ENCODE measurements at regions not wholly inside any gene's neighbourhood (a gene's known extent, or its start where the extent isn't known, plus 50 kb on each side); places are given as distances from the start of the nearest gene placed in this dataset.
A peak's percentile ranks its signal among the peaks of the same experiment; 100 is the strongest.

GRCh38 chr7:42693722-42694121 lies 218.1 kb downstream of the C7orf25 start:
- DNase-seq (ENCODE audit: low spot score) = no peak
- intact Hi-C loops (cut with DNase I) = no loop called here

DNA sequence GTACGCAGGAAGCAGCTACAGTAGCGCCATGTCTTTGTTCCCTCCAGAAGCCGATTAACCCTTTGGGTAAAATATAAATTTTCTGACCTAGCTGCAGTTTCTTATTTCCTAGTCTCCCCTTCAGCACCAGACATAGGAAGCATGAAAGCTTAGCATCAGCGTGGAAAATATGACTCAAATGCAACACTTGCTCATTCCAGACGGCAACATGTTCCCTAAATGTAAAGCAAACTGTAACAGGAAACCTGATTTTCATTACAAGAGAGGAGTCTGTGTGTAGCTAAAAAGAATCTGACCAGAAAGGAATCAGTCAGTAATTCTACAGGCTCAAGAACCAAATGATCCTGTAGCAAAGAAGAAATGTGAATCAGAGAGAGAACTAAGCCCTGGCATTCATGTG lies 219.2 kb downstream of the C7orf25 start:
- no peak for DNase-seq (ENCODE audit: low spot score)
- intact Hi-C loops (cut with DNase I) = no loop called here
- no peak for ATAC-seq

More at GRCh38 chr7:42693722-42694121, 218.1 kb downstream of the C7orf25 start:
- no peak for ATAC-seq

- DNase-seq (ENCODE audit: low spot score) (no peak), ATAC-seq (peak; percentile 58)
- intact Hi-C loops (cut with DNase I) = no loop called here
Measured at GRCh38 chr7:42690794-42691639, 220.9 kb downstream of the C7orf25 start.

DNA sequence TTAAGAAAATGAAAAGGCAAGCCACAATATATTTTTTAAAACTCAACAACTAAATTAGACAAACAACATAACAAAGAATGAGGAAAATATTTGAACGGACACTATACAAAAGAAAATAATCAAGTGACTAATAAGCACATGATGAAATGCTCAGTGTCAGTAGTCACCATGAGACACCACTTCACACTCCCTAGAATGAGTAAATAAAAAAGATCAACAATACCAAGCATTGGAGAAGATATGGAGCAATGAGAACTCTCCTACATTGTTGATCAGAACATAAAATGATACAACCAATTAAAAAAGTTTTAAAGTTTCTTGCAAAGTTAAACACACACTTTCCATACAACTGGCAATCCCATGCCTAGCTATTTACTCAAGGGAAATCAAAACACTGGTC lies 222.2 kb downstream of the C7orf25 start:
- no peak for DNase-seq (ENCODE audit: low spot score)
- intact Hi-C loops (cut with DNase I) = no loop called here
- no peak for ATAC-seq

DNA sequence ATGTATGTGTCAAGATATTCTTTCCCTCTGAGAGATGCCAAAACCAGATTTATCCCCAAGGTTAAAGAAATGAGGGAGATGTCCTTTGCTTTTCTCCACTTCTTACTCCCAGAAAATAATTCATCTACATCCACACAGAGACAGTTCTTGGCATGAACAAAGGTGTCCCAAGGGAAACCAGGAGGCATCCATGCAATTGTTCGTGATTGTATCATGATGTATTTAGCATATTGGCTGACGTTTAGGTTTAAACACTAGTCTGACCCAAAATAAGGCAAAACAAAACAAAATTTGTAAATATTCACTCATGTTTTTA lies 223.9 kb downstream of the C7orf25 start:
- ATAC-seq (no peak), DNase-seq (ENCODE audit: low spot score) (no peak)
- intact Hi-C loops (cut with DNase I) = no loop called here

DNA sequence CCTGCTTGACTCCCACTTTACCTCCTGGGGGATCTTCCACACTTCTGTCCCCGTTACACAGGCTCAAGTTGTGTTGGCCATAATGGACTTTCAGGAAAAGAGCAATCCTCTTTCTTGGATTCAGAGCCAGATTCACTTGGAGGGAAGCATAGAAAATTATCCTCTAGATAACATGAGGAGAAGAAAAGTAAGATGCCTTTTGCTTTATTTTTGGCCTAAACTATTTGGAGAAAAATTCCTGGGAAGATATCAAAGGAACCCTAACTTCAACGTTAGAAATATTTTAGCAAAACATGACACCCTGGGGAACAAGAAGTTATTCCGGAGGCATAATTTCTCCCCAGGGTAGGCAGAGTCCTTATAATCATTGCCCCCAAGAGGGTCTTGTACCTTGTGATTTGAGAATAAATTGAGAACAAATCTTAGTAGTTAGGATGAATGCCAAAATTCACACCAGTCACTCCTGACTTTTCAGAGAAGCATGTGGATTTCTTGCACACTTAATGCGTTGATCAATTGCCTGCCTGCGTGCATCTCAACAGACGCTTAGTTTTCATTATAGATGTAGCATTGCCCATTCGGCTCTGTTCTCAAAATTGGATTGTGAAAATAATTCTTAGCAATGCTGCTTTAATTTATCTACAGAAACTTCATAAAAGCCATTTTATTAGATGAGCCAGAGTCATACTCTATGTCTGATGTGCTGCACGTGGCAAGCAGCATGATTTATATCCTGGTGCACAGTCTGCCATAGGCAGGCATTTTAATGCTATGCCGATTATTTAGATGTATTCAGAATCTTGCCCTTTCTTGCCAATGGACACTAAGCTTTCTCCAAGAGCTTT lies 224.4 kb downstream of the C7orf25 start:
- DNase-seq (ENCODE audit: low spot score) (no peak), ATAC-seq (no peak)
- intact Hi-C loops (cut with DNase I) = no loop called here

DNA sequence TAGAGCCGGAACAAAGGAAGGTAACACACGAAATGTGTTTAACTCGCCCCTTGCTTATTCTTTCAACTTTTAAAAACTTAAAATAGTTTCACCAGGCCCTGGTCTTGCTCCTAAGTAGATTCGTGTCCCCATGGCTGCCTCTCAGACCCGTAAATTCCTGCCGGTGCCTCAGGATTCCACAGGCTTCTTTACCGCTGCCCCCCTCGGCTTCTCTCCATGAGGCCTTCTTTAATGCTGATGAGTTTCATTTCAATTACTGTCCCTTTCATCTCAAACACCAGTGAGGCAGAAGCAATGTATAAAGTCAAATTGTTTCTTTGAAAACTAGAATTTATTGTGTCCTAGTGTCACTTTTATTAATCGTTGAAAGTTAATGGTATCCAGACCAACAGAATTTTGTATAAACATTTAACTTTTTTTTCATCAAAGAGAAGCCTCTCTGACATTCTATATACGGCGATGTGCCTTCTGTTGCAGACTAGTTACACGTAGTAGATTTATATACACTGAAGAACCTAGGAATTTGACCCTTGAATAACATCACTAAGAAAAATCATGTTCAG lies 225.2 kb downstream of the C7orf25 start:
- intact Hi-C loops (cut with DNase I) = no loop called here
- DNase-seq (ENCODE audit: low spot score) = no peak
- ATAC-seq = no peak

DNA sequence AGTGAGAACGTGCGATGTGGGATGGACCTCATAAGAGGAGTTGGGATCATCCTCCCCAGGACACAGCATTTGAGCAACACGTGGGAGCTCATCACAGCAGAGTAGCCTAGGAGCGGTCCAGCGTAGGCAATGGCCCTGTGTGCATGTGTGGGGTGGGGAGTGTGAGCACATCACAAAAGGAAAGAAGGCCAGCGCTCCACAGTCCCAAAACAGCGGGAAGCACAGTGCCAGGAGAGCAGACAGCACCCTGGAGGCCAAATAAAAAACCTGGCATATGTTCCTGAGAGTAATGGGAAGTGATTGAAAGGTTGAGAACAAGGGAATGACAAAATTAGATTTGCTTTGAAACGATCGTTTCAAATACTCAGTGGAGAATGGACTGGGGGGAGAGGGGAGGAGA lies 226.0 kb downstream of the C7orf25 start:
- intact Hi-C loops (cut with DNase I) = no loop called here
- ATAC-seq = no peak
- DNase-seq (ENCODE audit: low spot score) = no peak

DNA sequence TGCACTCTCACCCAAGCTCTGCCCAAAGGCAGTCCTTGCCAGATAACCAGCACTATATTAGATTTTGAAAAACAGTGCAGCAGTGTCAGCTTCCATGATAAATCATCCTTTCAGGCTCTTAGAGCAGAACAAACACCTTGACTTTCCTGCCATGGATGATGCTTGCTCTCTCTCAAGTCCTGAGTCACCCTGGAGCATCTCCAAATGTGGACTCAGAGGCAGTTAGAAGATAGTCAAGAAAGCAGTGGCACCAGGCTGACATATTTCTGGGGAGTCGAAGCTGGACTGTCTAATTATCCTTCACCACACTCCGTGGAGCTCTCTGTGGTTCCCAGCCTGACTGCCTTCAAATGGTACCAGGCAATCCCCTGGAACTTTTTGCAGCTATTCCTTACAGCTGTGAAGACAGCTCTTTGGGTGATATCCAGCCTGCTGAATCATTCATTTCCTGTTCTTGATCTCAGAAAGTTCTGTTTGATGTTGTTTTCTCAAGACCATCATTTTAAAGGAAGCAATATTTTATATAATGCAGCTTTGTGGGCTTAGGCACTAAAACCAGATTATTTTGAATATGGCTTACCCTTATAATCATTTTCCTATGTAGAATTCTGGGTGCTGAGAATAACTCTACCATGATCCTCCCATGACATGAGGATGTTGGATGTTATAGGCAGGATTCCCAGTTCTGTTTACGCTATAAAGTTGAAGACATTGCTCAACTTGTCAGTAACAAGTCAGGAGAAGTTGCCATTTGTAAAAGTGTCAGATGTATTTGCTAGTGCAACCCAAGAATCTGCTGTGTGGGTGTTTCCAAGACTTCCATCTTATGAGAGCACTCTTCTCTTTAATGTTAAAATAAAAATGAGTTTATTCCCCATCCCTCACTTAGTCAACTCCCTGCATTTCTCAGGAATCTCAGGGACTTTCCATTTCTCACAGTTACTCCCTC lies 233.8 kb downstream of the C7orf25 start:
- peak; percentile 55 for ATAC-seq
- intact Hi-C loops (cut with DNase I) = no loop called here
- DNase-seq (ENCODE audit: low spot score) = no peak

DNA sequence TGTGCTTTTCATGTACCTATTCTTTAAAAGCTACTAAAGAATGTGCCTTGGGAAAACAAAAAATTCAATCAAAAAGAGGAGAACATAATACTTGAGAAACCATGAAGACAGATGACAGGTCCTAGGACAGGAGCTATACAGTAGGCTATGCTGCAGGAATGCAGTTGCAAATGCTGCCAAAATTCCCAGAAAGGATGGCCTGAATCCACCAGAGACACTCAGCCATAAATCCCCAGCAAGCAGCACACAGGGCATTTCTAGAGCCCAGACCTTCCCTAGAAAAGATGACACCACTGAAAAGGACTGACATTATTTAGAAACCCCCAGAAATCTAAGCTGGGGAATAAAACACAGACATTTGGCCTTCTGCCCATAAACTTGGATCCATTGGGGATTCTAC lies 237.3 kb downstream of the C7orf25 start:
- intact Hi-C loops (cut with DNase I) = no loop called here
- no peak for ATAC-seq
- no peak for DNase-seq (ENCODE audit: low spot score)

GRCh38 chr7:42673951-42674350 lies 237.9 kb downstream of the C7orf25 start:
- ATAC-seq (no peak), DNase-seq (ENCODE audit: low spot score) (no peak)
- intact Hi-C loops (cut with DNase I) = no loop called here

GRCh38 chr7:42672339-42672999 lies 239.4 kb downstream of the C7orf25 start:
- intact Hi-C loops (cut with DNase I) = no loop called here
- DNase-seq (ENCODE audit: low spot score) (no peak), ATAC-seq (no peak)

DNA sequence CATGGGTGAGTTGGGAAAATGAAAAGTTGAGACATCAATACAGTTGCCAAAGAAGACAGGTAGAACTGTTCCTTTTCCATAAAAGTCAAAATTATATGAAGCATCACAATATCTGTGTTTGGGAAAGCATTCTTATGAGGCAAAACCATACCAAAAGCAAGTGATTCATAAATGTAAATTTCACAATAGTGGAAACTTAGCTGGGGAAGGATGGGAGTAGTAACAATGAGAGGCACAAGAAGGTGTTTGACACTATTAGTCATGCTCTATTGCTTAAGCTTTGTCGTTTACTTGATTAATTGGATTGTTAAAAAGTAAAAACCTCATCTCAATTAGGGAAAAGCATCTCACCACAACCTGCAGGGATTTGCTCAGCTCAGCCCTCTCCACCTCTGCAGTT lies 240.2 kb downstream of the C7orf25 start:
- intact Hi-C loops (cut with DNase I) = no loop called here
- DNase-seq (ENCODE audit: low spot score) (no peak), ATAC-seq (no peak)

GRCh38 chr7:42666994-42667393 lies 244.9 kb downstream of the C7orf25 start:
- ATAC-seq (no peak), DNase-seq (ENCODE audit: low spot score) (no peak)
- intact Hi-C loops (cut with DNase I) = no loop called here

- intact Hi-C loops (cut with DNase I) = no loop called here
- ATAC-seq (no peak), DNase-seq (ENCODE audit: low spot score) (no peak)
Measured at GRCh38 chr7:42662862-42663261, 249.0 kb downstream of the C7orf25 start.

GRCh38 chr7:42661312-42661711 lies 250.6 kb downstream of the C7orf25 start:
- DNase-seq (ENCODE audit: low spot score) = no peak
- ATAC-seq = no peak

DNA sequence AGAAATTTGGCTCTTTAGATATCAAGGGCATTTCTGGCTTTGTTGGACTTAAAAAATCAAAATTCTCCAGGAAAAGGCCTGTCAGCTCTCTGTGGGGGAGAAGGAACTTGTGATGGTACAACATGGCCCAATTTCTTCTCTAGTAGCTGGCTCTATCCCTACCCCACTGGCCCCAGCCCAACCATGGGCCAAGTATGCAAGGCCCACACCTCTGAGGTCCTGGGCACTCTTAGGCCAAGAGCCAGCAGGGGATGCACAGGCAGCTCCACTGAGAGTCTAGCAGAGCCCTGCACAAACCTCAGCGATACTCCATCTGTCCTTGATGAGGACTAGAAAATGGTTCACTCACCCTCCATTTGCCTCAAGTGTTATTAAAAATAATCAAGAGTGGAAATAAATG lies 261.2 kb downstream of the C7orf25 start:
- DNase-seq (ENCODE audit: low spot score) = no peak
- no peak for ATAC-seq
- intact Hi-C loops (cut with DNase I) = no loop called here

More at GRCh38 chr7:42661312-42661711, 250.6 kb downstream of the C7orf25 start:
- intact Hi-C loops (cut with DNase I) = no loop called here

DNA sequence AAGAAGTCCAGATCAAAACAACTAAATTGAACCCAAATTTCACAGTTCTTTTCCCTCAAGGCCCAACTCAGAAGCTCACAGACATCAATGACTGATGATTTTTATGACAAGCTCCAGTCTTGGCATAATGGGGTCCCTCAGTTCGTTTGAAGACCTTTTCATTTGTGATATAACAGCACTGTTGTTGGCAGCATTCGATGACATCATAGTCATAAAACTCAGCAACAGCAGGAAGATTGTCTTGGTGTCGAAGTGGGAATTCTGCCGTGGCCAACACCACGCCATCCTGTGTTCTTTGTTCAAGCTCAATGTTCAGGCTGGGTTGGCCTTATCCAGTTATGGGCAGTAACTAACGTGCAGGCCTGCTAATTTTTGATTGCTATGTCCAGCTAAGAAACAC lies 261.7 kb downstream of the C7orf25 start:
- DNase-seq (ENCODE audit: low spot score) (no peak), ATAC-seq (peak; percentile 24)
- intact Hi-C loops (cut with DNase I) = no loop called here

DNA sequence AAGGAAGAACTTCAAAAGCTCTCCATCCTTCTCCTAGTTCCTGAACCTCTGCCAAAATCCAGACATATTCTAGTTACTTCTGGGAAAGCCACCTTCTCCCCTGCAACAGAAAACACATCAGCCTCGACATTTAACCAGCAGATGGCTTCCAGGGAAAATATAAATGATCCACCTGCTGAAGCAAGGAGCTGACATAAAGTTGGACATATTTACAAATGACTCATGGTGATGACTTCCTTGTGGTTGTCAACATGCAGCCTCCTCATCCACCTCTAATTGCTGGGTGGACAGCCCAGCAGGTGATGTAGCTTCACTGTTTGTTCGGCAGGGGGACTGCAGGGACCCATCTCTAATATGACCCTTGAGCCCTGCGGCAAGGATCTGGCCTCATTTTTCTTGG lies 266.0 kb downstream of the C7orf25 start:
- no peak for DNase-seq (ENCODE audit: low spot score)
- intact Hi-C loops (cut with DNase I) = no loop called here
- ATAC-seq = no peak

Measured in sciatic nerve (tissue), 2 donors.